ENCODE measurements at regions not wholly inside any gene's neighbourhood (a gene's known extent, or its start where the extent isn't known, plus 50 kb on each side); places are given as distances from the start of the nearest gene placed in this dataset.

DNA sequence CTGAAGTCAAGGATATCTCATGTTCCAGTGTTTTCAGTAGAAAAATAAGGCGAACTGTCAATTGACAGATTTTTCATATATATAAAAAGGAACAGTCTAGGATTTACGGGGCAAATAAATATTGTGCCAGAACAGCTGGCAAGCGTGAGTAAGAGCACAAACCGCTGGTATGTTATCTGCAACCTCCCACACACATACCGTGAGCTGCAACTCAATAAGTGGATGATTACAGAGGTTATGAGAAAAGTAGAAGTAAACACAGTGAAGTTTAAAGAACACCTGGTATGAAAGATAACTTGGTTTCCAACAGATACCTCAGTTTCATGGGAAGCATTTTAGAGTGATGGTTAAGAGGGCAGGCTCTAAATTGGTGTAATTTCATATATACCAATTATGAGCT, 733.4 kb downstream of the TUSC7 start:
- TF ChIP-seq CREM (IDR thresholded peaks at IDR 0.05; ENCODE audit: low read depth) (no peak), TFAP4 (CRISPR knock-in tag; IDR thresholded peaks at IDR 0.05; ENCODE audit: borderline replicate concordance) (no peak), RNF2 (IDR thresholded peaks at IDR 0.05) (no peak), TSC22D4 (tag; IDR thresholded peaks at IDR 0.05) (no peak)

All from K562 (cell line).